GM19455 (cell line): ENCODE measurements at regions not wholly inside any gene's neighbourhood (a gene's known extent, or its start where the extent isn't known, plus 50 kb on each side); places are given as distances from the start of the nearest gene placed in this dataset.
"Not testable (repeated sequence)": the region's sequence is repeated elsewhere in the genome, so short reads cannot be mapped to it uniquely, and the experiment has no call there.

Experiments
- ATAC-seq: cut with Tn5 transposase; IDR thresholded peaks from one replicate; pipeline ENCODE4 v1.9.1; 2021; ENCODE audit not compliant: unreplicated experiment

DNA sequence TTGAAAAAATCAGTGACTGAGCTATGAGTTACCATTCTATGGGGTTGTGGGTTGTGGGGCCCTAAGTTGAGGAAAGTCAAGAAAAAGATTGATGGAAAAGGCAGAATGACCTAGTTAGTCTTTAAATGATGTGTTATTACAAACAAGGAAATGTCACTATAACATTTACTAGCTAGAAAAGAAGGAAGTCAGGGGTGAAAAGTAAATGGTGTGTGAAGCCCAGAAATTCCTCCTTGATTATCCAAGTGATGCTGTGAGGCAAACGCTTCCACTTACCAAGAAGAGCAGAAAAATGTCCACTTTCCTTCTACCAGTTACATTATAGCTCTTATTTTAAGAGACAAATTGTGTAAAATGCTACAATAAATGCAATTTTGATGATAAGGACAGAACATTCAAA is 285.3 kb upstream of the DPP6 start:
- ATAC-seq, result not testable (repeated sequence)

DNA sequence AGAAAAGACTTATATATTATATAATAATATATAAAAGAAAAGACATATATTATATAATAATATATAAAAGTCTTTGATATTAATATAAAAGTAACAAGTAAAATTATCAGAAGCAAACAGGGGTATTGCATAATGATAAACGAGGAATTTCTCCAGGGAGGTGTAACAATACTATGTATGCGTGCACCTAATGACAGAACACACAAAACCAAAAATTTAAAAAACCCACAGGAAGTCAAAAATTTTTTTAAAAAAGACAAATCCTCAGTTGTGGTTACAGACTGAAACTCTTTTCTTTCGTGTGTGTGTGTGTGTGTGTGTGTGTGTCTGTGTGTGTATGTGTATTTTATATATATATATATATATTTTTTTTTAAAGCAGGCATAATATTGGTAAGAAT is 279.2 kb upstream of the DPP6 start:
- no peak for ATAC-seq

DNA sequence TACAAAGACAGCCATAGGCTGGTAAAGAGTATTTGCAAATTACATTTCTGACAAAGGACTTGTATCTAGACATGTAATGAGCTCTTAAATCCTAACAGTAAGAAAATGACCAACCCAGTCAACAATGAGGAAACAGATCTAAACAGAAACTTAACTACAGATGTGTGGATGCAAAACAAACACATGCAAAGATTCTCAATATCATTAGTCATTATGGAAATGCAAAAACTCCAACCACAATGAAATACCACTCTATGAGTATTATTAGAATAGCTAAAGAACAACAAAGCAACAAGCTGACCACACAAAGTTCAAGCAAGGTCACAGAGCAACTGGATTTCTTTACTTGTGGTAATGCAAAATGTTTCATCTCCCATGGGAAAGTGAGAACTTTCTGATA is 275.3 kb upstream of the DPP6 start:
- ATAC-seq, result peak; percentile 64

DNA sequence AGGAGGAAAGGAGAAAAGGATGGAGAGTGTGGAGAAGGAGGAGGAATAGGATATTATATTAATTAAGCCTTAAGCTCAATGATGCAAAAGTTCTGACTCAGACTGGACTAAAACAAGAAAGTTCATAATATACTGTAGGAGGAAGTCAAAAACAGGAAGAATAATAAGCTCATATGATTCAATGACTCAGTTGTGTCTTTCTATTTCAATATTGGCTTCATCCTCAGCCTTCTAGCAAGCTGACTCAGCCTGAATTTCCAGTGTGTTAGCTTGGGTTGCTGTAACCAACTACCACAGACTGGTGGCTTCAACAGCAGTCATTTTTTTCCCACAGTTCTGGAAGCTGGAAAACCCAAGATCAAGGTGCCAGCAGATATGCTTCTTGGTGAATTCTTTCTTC is 254.8 kb upstream of the DPP6 start:
- ATAC-seq, result not testable (repeated sequence)

DNA sequence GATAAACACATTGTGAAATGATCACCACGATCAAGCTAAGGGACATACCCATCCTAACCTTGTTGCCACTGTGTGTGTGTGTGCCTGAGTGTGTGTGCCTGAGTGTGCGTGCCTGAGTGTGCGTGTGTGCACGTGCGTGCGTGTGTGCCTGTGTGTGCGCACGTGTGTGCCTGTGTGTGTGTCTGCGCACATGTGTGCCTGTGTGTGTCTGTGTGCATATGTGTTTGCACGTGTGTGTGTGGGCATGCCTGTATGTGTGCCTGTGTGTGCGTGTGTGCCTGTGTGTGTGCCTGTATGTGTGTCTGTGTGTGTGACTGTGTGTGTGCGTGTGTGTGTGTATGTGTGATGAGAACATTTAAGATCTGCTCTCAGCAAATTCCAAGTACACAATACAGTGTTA is 244.1 kb upstream of the DPP6 start:
- ATAC-seq, result no peak

DNA sequence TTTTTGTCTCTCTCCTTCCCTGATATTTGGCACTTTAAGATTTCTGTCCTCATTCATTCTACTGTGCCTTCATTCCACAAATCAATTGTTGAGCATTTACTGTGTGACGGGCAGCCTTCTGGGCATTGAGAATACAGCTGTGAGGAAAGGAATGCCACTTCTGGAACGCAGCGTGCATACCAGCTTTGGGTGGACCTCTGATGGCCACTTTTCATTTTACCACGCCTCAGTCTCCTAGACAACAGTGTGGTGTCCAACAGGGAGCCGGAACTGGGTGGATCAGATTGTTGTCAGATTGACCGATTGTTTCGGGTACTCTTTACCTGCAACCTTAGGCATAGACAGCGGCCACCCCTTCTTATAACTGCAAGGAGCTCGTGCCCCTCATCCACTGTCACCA is 222.7 kb upstream of the DPP6 start:
- no peak for ATAC-seq

DNA sequence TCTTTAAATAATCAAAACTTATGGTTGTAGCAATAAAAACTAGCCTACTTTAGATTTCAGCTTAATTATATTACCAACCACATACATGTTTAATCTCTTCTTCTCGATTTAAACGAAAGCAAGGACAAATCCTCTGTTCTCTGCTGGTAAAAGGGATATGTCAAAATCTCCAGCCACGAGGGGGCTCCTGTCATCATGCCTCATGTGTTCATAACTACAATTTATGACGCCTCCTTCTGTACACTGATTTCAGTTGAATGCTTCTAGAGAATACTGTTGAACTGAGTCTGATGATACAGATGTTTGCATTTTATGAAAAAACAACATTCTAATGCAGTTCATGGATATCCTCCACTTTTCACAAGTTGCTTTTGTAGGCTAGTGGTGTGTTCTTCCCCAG is 220.0 kb upstream of the DPP6 start:
- no peak for ATAC-seq

DNA sequence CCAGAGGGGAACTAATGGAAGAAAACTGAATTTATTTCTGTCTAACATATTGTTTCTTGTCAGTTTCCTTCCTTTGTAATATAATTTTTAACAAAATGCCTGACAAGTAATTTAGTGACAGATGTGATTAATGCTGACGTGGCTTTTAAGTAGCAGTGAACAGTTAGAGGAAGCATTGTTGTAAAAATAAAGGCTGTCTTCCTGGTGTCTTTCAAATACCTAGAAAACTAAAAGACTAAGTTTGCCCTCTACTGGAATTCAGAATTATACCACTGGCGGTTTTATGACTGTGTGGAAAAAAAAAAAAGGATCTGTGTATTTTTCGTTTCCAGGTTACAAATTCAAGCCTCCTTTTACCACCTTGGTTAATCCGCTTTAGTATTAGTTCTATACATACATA is 217.1 kb upstream of the DPP6 start:
- ATAC-seq, result no peak

DNA sequence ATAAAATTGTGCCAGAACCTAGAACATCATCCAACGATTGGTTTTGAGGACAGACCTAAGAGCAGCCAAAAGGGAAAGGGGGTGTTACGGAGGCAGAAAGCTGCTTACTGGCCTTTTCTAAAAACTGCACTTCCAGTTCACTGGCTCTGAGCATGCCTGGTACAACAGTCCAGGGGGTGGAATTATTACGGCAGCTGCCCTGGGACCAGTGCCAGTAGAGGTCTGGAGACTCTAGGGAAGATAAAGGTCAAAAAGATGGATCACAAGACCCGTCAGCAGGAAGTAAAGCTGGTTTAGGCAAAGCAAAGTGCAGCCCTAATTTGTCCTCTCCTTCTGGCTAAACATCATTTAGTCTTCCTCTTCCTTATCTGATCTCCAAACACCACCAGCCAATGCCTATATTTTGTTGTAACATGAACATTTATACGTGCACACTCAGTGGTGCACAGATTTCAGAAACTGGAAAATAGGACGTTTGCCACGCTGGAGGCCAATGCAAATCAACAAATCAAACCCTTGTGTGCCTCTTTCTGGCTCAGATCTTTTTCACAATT is 216.4 kb upstream of the DPP6 start:
- no peak for ATAC-seq

DNA sequence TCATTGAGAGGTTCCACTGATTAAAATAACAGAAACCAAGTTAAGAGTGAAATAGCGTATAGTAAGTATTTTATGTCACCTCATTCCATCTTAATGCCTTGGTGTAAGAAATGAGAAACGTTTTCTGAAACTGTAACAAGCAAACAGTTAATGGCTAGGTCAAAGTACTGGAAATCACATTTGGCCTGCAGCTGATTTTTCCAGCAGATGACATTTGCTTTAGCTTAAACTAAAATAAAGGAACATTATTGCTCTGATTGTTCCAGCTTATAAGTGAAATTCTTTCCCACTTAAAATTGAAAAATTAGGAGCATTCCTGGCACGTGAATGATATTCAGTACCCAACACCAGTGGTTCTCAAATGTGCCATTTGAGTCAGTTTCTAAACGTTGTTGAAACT is 213.6 kb upstream of the DPP6 start:
- ATAC-seq, result no peak

DNA sequence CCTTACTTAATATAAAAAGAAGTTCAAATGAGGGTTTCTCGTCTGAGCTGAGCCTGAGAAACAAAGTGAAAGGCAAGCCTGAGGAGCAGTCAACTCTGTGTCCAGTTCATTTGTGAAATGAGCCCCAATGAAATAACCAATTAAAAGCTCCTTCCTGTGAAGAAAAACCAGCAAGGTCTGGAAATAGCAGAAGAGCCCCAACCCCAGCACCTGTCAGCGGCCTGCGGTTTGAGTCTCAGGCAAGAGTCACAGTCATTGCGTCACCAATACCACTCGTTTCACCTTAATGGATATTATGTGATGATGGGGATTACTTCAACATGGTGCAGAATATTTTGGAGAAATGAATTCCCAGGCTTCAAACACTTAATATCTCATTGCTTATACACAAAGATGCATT is 211.3 kb upstream of the DPP6 start:
- no peak for ATAC-seq

DNA sequence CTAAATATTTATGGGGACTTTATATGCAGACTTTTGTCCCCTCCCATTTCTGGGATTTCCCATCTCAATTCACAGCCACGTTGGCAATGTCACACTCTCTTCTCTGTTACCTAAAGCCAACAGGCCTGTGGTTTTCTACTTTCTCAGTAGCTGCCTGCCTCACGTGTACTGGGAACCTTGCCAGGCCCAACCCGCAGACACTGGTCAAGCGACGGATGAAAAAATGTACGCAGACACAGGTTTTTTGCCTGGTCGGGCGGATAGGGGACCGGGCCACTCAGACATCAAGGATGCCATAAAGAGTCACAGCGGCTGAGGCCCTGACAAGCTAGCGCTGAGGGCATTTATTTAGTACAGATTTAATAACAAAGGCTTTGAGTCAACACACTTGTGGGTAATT is 204.4 kb upstream of the DPP6 start:
- no peak for ATAC-seq

DNA sequence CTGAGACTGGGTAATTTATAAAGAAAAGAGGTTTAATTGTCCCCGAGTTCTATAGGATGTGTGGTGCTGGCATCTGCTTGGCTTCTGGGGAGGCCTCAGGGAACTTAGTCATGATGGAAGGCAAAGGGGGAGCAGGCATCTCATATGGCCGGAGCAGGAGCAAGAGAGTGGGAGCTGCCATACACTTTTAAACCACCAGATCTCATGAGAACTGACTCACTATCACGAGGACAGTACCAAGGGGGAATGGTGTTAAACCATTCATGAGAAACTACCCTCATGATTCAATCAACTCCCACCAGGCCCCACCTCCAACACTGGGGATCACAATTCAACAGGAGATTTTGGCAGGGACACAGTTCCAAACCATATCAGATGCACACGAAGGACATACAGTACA is 199.9 kb upstream of the DPP6 start:
- no peak for ATAC-seq

DNA sequence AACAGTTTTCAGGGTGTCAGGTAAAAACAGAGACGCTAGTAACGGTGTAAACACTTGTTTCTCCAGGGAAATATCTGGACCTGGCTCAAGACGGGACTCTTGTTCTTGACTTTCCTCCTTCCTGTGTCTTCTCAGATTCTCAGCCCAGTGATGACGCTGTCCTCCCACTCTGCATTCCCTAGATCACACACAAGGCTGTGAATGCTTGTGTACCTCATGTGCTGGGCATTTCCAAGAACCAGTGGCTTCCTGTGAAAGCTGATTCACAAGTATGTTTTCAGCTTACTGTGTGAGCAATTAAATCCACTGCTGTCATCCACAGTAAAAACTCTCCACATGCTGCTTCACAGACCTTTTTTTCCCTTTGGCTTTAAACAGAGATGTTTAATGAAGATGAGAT is 193.8 kb upstream of the DPP6 start:
- no peak for ATAC-seq

DNA sequence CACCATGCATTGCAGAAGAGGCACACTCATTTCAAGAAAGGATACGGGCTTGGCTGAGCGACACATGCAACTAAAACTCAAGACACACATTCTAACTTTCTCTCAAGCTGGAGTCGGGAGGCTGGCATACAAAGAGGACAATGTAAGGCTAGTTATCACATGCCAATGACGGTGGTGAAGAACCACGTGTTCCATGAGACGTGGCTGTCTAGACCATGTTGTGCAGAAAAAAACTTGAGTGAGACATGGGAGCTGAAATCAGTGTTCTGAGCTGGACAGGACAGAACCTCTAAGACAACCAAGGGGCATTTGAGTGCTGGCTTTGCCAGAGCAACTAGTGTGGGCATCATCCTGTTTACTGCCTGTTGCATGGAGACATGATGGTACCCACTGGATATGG is 193.0 kb upstream of the DPP6 start:
- ATAC-seq, result no peak

DNA sequence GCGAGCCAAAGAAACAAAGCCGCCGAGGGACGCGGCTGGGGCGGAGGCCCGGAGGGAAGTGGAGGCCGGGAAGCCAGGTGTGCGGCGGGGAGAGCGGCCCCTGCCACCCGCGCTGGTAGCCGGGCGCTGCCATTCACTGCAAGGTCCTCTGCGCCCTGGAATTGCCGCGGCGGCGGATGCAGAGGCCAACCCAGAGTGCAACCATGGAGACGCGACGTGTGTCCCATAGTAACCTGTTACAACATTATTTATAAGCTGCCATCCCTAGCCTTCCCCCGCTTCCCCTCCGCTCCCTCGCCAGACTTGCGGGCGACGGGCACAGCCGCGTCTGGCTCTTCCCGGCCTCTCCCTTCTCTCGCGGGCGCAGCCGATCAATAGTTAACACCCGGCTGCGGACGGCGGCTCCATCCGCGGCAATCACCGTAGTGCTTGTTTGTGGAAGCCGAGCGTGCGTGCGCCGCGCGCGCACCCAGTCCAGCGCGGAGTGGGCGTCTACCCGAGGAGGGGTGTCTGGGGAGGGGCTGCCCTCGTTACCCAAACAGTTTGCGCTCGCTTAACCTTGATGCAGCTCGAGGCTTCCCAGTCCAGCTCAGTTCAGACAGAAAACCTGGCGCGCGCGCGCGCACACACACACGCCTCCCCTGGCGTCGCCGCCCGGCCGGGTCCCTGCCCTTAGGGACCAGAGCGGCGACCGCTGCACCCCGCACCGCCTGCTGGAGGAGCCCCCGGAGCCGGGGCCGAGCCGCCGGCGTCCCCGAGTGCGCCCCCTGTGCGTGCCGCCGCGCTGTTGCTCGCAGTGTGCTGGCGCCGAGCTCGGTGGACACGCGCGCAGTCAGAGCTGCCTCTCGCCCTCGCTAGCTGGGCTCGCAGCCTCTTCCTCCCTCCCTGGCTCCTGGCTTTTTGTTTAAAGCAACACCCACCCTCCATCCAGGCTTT is 165.4 kb upstream of the DPP6 start:
- ATAC-seq, result no peak

DNA sequence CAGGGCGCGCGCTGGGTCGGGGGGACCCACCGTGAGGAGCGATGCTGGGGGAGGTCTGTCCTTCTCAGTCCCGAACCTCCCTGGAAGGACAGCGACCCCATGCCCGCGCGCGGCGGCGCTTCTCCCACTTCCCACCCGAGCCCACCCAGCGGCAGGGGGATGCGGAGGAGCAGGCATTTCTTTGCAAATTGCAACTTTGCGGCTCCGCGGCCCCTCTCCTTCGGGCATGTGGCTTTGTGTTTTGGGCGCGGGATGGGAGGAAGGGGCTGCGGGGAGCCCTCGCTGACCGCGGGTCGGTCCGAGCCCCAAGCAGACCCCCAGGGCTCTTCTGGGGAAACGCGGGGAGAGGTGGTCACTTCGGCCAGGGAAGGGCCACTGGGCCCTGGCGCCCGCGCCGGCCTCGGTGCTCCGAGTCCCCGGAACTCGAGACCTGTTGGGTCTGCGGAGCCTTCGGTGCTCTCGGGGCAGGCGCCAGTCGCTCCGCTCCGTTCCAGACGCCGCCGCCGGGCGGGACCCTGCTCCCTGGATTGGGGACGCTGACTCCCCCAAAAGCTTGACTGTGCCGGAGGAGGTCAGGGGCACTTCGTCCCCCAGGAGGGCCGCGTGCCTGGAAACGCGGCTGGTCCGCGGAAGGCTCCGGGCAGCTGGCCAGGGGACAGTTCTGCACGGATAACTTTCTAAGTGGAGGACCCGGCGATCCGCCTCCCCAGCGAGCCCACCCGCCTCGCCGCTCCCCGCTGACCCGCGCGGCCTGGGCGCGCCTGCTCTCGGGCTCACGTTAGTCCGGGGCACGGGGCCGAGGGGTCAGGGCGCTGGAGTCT is 164.2 kb upstream of the DPP6 start:
- ATAC-seq, result no peak

DNA sequence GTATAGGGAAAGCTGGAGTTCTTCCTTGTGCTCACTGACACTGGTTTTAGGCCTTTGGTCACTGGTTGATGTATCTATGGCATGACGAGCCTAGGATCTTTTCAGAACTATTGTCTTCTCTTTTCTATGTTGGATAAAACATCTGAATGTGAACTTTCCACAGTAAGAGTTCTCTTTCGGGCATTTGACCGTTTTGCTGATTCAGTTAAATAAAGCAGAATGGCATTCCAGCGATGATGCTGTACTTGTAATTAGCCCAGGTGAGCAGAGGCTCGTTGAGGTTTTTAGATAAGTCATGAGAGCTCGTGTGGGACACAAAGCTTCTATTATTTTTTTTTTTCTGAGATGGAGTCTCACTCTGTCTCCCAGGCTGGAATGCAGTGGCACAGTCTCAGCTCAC is 160.2 kb upstream of the DPP6 start:
- ATAC-seq, result no peak

DNA sequence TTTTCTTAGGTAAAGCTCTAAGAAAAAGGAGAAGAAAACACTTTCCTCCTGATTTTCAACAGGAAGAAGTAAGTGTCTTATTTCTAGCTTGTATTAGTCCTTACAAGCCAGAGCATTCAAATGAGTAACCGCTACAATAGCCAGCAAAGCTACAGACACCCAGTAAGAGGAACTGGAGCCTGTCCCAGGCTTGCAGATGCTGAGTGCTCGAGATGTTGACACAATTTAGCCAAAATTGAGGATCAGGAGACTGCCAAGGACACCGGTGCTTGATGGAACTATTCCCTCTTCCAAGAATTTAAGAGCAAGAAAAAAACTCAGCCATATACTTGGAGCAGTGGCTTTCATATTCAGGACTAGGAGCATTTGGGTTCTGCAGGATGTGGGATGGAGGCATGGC is 149.3 kb upstream of the DPP6 start:
- no peak for ATAC-seq

DNA sequence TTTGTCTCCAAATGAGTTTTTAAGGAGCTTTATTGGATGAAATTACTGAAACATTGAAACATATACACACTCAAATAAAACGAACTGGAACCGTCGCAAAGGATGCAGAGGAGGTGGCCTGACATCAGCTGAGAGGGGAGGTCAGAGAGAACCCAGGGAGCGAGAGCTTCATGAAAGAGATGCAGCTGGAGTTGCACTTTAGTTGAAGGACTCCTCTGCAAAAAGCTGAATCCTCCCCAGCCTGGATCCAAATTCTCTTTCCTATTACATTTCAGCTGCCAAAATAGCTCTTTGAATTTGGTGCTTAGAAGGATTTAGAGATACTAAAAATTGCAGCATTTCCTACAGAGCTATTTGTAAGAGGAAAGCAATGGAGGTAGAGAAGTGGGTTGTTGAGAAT is 140.0 kb upstream of the DPP6 start:
- no peak for ATAC-seq

DNA sequence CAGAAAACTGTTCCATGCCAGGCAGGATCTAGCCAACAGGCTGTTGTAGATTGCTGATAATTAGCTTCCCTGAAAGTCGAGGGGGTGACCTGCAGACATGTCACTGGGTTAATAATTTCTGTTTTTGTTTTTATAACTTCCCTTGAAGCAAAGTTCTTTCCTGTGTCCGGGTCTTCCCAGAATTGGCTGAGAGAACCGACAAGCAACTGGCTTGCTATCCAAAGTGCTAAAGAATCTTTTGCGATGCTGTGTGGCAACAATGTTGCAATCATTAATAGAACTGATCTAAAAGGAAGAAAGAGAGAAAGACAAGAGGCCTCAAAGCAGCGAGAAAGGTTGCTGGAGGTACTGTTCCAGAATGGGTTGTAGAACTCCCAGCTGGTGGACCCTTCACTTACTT is 132.1 kb upstream of the DPP6 start:
- ATAC-seq, result no peak

DNA sequence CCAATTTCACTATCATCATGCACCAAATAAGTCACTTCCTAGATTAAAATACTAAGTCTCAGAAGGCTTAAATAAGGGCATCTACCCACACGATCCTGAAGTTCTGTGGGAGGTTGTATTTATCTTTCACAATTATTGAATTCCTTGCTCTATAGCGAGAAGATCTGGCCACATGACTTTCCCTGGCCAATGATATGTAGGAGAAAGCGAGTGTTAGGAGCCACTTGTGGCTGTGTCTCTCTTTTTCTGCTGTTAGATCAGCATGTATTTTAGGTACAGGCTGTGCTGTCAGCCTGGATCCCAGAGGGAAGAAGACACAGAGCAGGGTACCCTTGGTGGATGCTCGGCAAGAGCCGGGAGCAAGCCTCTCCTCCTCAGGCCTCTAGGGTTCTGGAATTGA is 131.3 kb upstream of the DPP6 start:
- ATAC-seq, result no peak
